ENCODE measurements at regions not wholly inside any gene's neighbourhood (a gene's known extent, or its start where the extent isn't known, plus 50 kb on each side); places are given as distances from the start of the nearest gene placed in this dataset.

DNA sequence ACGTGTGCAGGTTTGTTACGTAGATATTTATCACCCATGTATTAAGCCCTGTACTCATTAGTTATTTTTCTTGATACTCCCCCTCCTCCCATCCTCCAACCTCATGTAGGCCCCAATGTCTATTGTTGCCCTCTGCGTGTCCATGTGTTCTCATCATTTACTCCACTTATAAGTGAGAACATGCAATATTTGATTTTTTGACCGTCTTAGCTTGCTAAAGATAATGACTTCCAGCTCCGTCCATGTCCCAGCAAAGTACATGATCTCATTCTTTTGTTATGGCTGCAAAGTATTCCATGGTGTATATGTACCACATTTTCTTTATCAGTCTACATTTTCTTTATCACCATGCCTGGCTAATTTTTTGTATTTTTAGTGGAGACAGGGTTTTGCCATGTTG, 623.2 kb downstream of the SQOR start:
- Histone ChIP-seq H2BK12ac (ENCODE audit: low read depth, low read length) (no peak overlapping the region), H3K27ac (ENCODE audit: low read depth, low read length) (no peak overlapping the region), H3K4ac (replicated peaks; ENCODE audit: insufficient read length, low read depth, low read length) (no peak overlapping the region), H3K56ac (replicated peaks; ENCODE audit: insufficient read length, low read depth, low read length) (no peak overlapping the region), H3K27me3 (replicated peaks in 1 of 4; ENCODE audit: control insufficient read depth in 3 of 4, extremely low read depth in 1 of 4, insufficient read depth in 3 of 4, low read length in 3 of 4) (no peaks in the 10 kb centered on the region), H2BK5ac (ENCODE audit: low read depth, low read length) (no peak overlapping the region), H4K8ac (ENCODE audit: extremely low read depth, insufficient read depth, low read length) (no peak overlapping the region), H2AK5ac (ENCODE audit: low read depth, low read length) (no peak overlapping the region), H3K23ac (ENCODE audit: insufficient read length) (no peak overlapping the region), H4K91ac (replicated peaks; ENCODE audit: insufficient read length, low read length) (no peak overlapping the region), H2BK15ac (ENCODE audit: low read length) (no peak overlapping the region), H3K18ac (ENCODE audit: extremely low read depth, low read length) (no peak overlapping the region), H3K9me3 (ENCODE audit: insufficient read depth in 2 of 2, low read depth in 1 of 2, low read length in 1 of 2) (no peaks in the 10 kb centered on the region), H4K5ac (ENCODE audit: insufficient read length, low read depth, low read length) (no peak overlapping the region), H2AFZ (ENCODE audit: low read length) (no peak overlapping the region), H3K79me2 (ENCODE audit: control insufficient read depth in 1 of 2, insufficient read depth in 2 of 2, low read length in 2 of 2) (no peaks in the 10 kb centered on the region), H3K4me1 (replicated peaks in 1 of 4; ENCODE audit: control insufficient read depth in 3 of 4, insufficient read depth in 4 of 4, low read length in 3 of 4) (peaks cover 0 to 4% (median under 1%) of the 10 kb centered on the region in 4 experiments; a peak in 2 of 7 replicates), H4K20me1 (replicated peaks in 1 of 2; ENCODE audit: control insufficient read depth in 1 of 2, insufficient read depth in 2 of 2, low read length in 2 of 2) (no peaks in the 10 kb centered on the region), H3K4me2 (ENCODE audit: insufficient read depth in 1 of 2, low read depth in 2 of 2, low read length in 2 of 2) (no peak overlapping the region), H3K36me3 (ENCODE audit: control insufficient read depth in 2 of 4, insufficient read depth in 4 of 4, low read length in 3 of 4) (no peaks in the 10 kb centered on the region), H2BK20ac (ENCODE audit: low read length) (no peak overlapping the region), H2BK120ac (replicated peaks; ENCODE audit: low read depth, low read length) (no peak overlapping the region), H3K14ac (ENCODE audit: insufficient read length) (no peak overlapping the region), H3K4me3 (ENCODE audit: extremely low read depth in 1 of 4, insufficient read depth in 2 of 4, low read depth in 3 of 4, low read length in 4 of 4) (no peak overlapping the region), H3K23me2 (ENCODE audit: low read depth, low read length) (no peaks in the 10 kb centered on the region), H3K9ac (replicated peaks in 1 of 4; ENCODE audit: extremely low read depth in 1 of 4, low read depth in 3 of 4, low read length in 3 of 4) (no peak overlapping the region), H3K79me1 (ENCODE audit: low read depth, low read length) (no peaks in the 10 kb centered on the region)
- no peak for FAIRE-seq
- WGBS, 2 experiments (ENCODE audit: extremely low coverage in 1 of 2, insufficient coverage in 1 of 2, insufficient read length in 1 of 2, insufficient replicate concordance in 2 of 2, low coverage in 1 of 2, low lambda C conversion rate in 2 of 2, missing lambda C conversion rate in 1 of 2) = 89% methylated on average over 5 of the region's 5 CpGs; no CpG with 5 or more reads in 1 of the 2 experiments
- CTCF ChIA-PET (ENCODE audit: partially characterized antibody) = no interaction called here
- TF ChIP-seq NANOG (IDR thresholded peaks at IDR 0.05; ENCODE audit: insufficient read depth, low read depth, low read length, poor library complexity, severe bottlenecking) (no peak), YY1 (IDR thresholded peaks at IDR 0.05; ENCODE audit: low read depth, low read length) (no peak), KDM5A (IDR thresholded peaks at IDR 0.05; ENCODE audit: low read length) (no peak), CREB1 (IDR thresholded peaks at IDR 0.05) (no peak), CBX8 (IDR thresholded peaks at IDR 0.05; ENCODE audit: borderline replicate concordance, low read depth, low read length) (no peak), GABPA (IDR thresholded peaks at IDR 0.05; ENCODE audit: borderline replicate concordance, insufficient read depth, low read length) (no peak), MAFK (IDR thresholded peaks at IDR 0.05; ENCODE audit: low read depth, low read length) (no peak)
- TF ChIP-seq, protein P1, sequence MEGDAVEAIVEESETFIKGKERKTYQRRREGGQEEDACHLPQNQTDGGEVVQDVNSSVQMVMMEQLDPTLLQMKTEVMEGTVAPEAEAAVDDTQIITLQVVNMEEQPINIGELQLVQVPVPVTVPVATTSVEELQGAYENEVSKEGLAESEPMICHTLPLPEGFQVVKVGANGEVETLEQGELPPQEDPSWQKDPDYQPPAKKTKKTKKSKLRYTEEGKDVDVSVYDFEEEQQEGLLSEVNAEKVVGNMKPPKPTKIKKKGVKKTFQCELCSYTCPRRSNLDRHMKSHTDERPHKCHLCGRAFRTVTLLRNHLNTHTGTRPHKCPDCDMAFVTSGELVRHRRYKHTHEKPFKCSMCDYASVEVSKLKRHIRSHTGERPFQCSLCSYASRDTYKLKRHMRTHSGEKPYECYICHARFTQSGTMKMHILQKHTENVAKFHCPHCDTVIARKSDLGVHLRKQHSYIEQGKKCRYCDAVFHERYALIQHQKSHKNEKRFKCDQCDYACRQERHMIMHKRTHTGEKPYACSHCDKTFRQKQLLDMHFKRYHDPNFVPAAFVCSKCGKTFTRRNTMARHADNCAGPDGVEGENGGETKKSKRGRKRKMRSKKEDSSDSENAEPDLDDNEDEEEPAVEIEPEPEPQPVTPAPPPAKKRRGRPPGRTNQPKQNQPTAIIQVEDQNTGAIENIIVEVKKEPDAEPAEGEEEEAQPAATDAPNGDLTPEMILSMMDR (IDR thresholded peaks at IDR 0.05; ENCODE audit: control extremely low read depth in 1 of 3, insufficient read depth in 1 of 3, low read depth in 1 of 3, low read length in 3 of 3) = no peak
- no peak for DNase-seq (ENCODE audit: low read depth in 1 of 2, low spot score in 2 of 2)
- POLR2A ChIA-PET (ENCODE audit: partially characterized antibody) = no interaction called here

All from H1 (cell line).